Trophoblast cell (in vitro differentiated cells and primary cell): ENCODE measurements at regions not wholly inside any gene's neighbourhood (a gene's known extent, or its start where the extent isn't known, plus 50 kb on each side); places are given as distances from the start of the nearest gene placed in this dataset.
"Not testable (repeated sequence)": the region's sequence is repeated elsewhere in the genome, so short reads cannot be mapped to it uniquely, and the experiment has no call there.

Experiments
- DNase-seq, 2 donors: peaks; one replicate each; pipeline ENCODE4 v3.0.0-alpha.2; 2016
- H2AFZ ChIP-seq: 2 replicates; pipeline ENCODE4 v1.6.1; 2013; ENCODE audit warnings: low read length, moderate library complexity, mild to moderate bottlenecking; ENCODE audit not compliant: insufficient read depth, poor library complexity
- H2AK5ac ChIP-seq: 2 replicates; pipeline ENCODE4 v1.6.1; 2013; ENCODE audit warnings: mild to moderate bottlenecking, low read length
- H2BK120ac ChIP-seq: 2 replicates; pipeline ENCODE4 v1.6.1; 2013; ENCODE audit warnings: low read length, mild to moderate bottlenecking, moderate library complexity; ENCODE audit not compliant: insufficient read depth, poor library complexity
- H2BK12ac ChIP-seq: 2 replicates; pipeline ENCODE4 v1.6.1; 2013; ENCODE audit warnings: mild to moderate bottlenecking, low read length, moderate library complexity
- H2BK5ac ChIP-seq: 2 replicates; pipeline ENCODE4 v1.6.1; 2013; ENCODE audit warnings: low read length, low read depth, moderate library complexity, mild to moderate bottlenecking; ENCODE audit not compliant: poor library complexity
- H3K14ac ChIP-seq: 2 replicates; pipeline ENCODE4 v1.6.1; 2013; ENCODE audit warnings: mild to moderate bottlenecking, low read length
- H3K18ac ChIP-seq: 2 replicates; pipeline ENCODE4 v1.6.1; 2013; ENCODE audit warnings: mild to moderate bottlenecking, low read length
- H3K23ac ChIP-seq: 2 replicates; pipeline ENCODE4 v1.6.1; 2013; ENCODE audit warnings: low read length
- H3K27ac ChIP-seq: 2 replicates; pipeline ENCODE4 v1.5.1; 2013; ENCODE audit warnings: low read depth, mild to moderate bottlenecking, inconsistent platforms, low read length, moderate library complexity
- H3K27me3 ChIP-seq: 2 replicates; pipeline ENCODE4 v1.6.1; 2013; ENCODE audit warnings: inconsistent platforms, mild to moderate bottlenecking, low read length, moderate library complexity; ENCODE audit not compliant: insufficient read depth
- H3K36me3 ChIP-seq, 2 experiments: 1 replicate in 1 of 2; 2 replicates in 1 of 2; pipeline ENCODE4 v1.6.1; 2013; ENCODE audit warnings: low read length in 2 of 2, mild to moderate bottlenecking in 2 of 2, moderate library complexity in 1 of 2; ENCODE audit not compliant: insufficient read depth in 2 of 2, control insufficient read depth in 1 of 2
- H3K4ac ChIP-seq: 2 replicates; pipeline ENCODE4 v1.6.1; 2013; ENCODE audit warnings: low read depth, mild to moderate bottlenecking, low read length, moderate library complexity
- H3K4me1 ChIP-seq, 2 experiments: 1 replicate in 1 of 2; 2 replicates in 1 of 2; pipeline ENCODE4 v1.6.1; 2013; ENCODE audit warnings: low read length in 2 of 2, mild to moderate bottlenecking in 2 of 2, moderate library complexity in 1 of 2; ENCODE audit not compliant: insufficient read depth in 2 of 2, control insufficient read depth in 1 of 2
- H3K4me2 ChIP-seq: 2 replicates; pipeline ENCODE4 v1.6.1; 2013; ENCODE audit warnings: inconsistent platforms, mild to moderate bottlenecking, low read length, moderate library complexity
- H3K4me3 ChIP-seq: 2 replicates; pipeline ENCODE4 v1.5.1; 2013; ENCODE audit warnings: mild to moderate bottlenecking, low read depth, low read length, inconsistent platforms
- H3K79me1 ChIP-seq: one replicate; pipeline ENCODE4 v1.6.1; 2013; ENCODE audit warnings: low read length
- H3K79me2 ChIP-seq: 2 replicates; pipeline ENCODE4 v1.6.1; 2013; ENCODE audit warnings: low read length, mild to moderate bottlenecking; ENCODE audit not compliant: control insufficient read depth, insufficient read depth, poor library complexity
- H3K9ac ChIP-seq: 2 replicates; pipeline ENCODE4 v1.6.1; 2013; ENCODE audit warnings: mild to moderate bottlenecking, low read length
- H3K9me3 ChIP-seq: 2 replicates; pipeline ENCODE4 v1.6.1; 2013; ENCODE audit warnings: low read depth, mild to moderate bottlenecking, control low read depth, inconsistent platforms, low read length; ENCODE audit not compliant: insufficient read depth
- H4K12ac ChIP-seq: 2 replicates; pipeline ENCODE4 v1.6.1; 2013; ENCODE audit warnings: low read depth, mild to moderate bottlenecking, low read length, moderate library complexity
- H4K8ac ChIP-seq: 2 replicates; pipeline ENCODE4 v1.6.1; 2013; ENCODE audit warnings: low read depth, mild to moderate bottlenecking, low read length, moderate library complexity
- H4K91ac ChIP-seq: one replicate; pipeline ENCODE4 v1.6.1; 2013; ENCODE audit warnings: low read depth, mild to moderate bottlenecking, low read length, moderate library complexity
- WGBS: extraction: QIAGEN DNeasy Blood & Tissue Kit; methylation state at CpG from one replicate; pipeline ENCODE4 v1.1.7; 2013; ENCODE audit warnings: missing lambda C conversion rate; ENCODE audit not compliant: insufficient read length, insufficient coverage; ENCODE audit errors: extremely low coverage; 5-methylcytosine and 5-hydroxymethylcytosine counted together

GRCh38 chr2:2580841-2581240, 249.8 kb upstream of the MYT1L start:
- not testable (repeated sequence) for H3K14ac ChIP-seq, H3K79me2 ChIP-seq, H3K9me3 ChIP-seq, H4K12ac ChIP-seq, H2BK12ac ChIP-seq, H3K4me1 ChIP-seq, H3K27ac ChIP-seq, H3K79me1 ChIP-seq, H3K23ac ChIP-seq, H2BK120ac ChIP-seq, H3K18ac ChIP-seq, H3K27me3 ChIP-seq, H3K4me2 ChIP-seq, H3K36me3 ChIP-seq, H2AK5ac ChIP-seq, H3K9ac ChIP-seq, H3K4ac ChIP-seq, H4K8ac ChIP-seq, H2BK5ac ChIP-seq, H2AFZ ChIP-seq, DNase-seq, H3K4me3 ChIP-seq, H4K91ac ChIP-seq
- WGBS, result no CpG with 5 or more reads among the region's 19 CpGs

GRCh38 chr2:2580341-2580740, 249.3 kb upstream of the MYT1L start:
- H4K12ac ChIP-seq, result no peak overlapping the region
- H4K8ac ChIP-seq, result no peak overlapping the region
- H3K4me3 ChIP-seq, result no peak overlapping the region
- H2AK5ac ChIP-seq, result no peak overlapping the region
- H3K23ac ChIP-seq, result no peak overlapping the region
- no peak overlapping the region for H3K27ac ChIP-seq
- no peaks in the 10 kb centered on the region for H3K27me3 ChIP-seq
- H3K18ac ChIP-seq, result no peak overlapping the region
- no peaks in the 10 kb centered on the region for H3K79me2 ChIP-seq
- no peaks in the 10 kb centered on the region for H3K79me1 ChIP-seq
- no peak overlapping the region for H2BK12ac ChIP-seq
- H3K4ac ChIP-seq, result no peak overlapping the region
- peaks cover 2% of the 10 kb centered on the region for H3K9me3 ChIP-seq
- no peak overlapping the region for H3K4me2 ChIP-seq
- WGBS, result no CpG with 5 or more reads among the region's 19 CpGs
- H4K91ac ChIP-seq, result no peak overlapping the region
- no peak overlapping the region for H3K14ac ChIP-seq
- no peak for DNase-seq
- no peaks in the 10 kb centered on the region for H3K4me1 ChIP-seq
- H2AFZ ChIP-seq, result no peak overlapping the region
- no peak overlapping the region for H2BK5ac ChIP-seq
- H3K9ac ChIP-seq, result no peak overlapping the region
- H3K36me3 ChIP-seq, result no peaks in the 10 kb centered on the region
- no peak overlapping the region for H2BK120ac ChIP-seq

- no peak overlapping the region for H2AFZ ChIP-seq
- H3K18ac ChIP-seq, result no peak overlapping the region
- no peak overlapping the region for H3K9ac ChIP-seq
- no peak overlapping the region for H2BK12ac ChIP-seq
- peaks cover 2% of the 10 kb centered on the region for H3K9me3 ChIP-seq
- H3K79me2 ChIP-seq, result no peaks in the 10 kb centered on the region
- no peak overlapping the region for H2BK5ac ChIP-seq
- no peak overlapping the region for H4K8ac ChIP-seq
- no peak for DNase-seq
- H3K79me1 ChIP-seq, result no peaks in the 10 kb centered on the region
- no peak overlapping the region for H3K14ac ChIP-seq
- H3K4me2 ChIP-seq, result no peak overlapping the region
- no peak overlapping the region for H3K23ac ChIP-seq
- no peak overlapping the region for H2BK120ac ChIP-seq
- H3K36me3 ChIP-seq, result no peaks in the 10 kb centered on the region
- H3K4ac ChIP-seq, result no peak overlapping the region
- no peak overlapping the region for H3K27ac ChIP-seq
- H4K12ac ChIP-seq, result no peak overlapping the region
- H3K27me3 ChIP-seq, result no peaks in the 10 kb centered on the region
- H2AK5ac ChIP-seq, result no peak overlapping the region
- H3K4me1 ChIP-seq, result no peaks in the 10 kb centered on the region
- no peak overlapping the region for H4K91ac ChIP-seq
- no peak overlapping the region for H3K4me3 ChIP-seq
- WGBS, result no CpG with 5 or more reads among the region's 8 CpGs
Measured at GRCh38 chr2:2579814-2580213, 248.7 kb upstream of the MYT1L start.

GRCh38 chr2:2577407-2577831, 246.3 kb upstream of the MYT1L start:
- H3K4me1 ChIP-seq, result no peaks in the 10 kb centered on the region
- H3K79me1 ChIP-seq, result no peaks in the 10 kb centered on the region
- no peak overlapping the region for H3K4me2 ChIP-seq
- no peaks in the 10 kb centered on the region for H3K36me3 ChIP-seq
- H3K9me3 ChIP-seq, result peaks cover 20% of the 10 kb centered on the region
- no peaks in the 10 kb centered on the region for H3K27me3 ChIP-seq
- WGBS, result no CpG with 5 or more reads among the region's 17 CpGs
- no peak overlapping the region for H4K8ac ChIP-seq
- no peak overlapping the region for H3K14ac ChIP-seq
- H2BK120ac ChIP-seq, result no peak overlapping the region
- no peak overlapping the region for H3K18ac ChIP-seq
- no peak overlapping the region for H2AFZ ChIP-seq
- H2BK12ac ChIP-seq, result no peak overlapping the region
- no peak overlapping the region for H3K9ac ChIP-seq
- no peak overlapping the region for H3K27ac ChIP-seq
- H3K23ac ChIP-seq, result no peak overlapping the region
- no peak overlapping the region for H3K4me3 ChIP-seq
- H3K4ac ChIP-seq, result no peak overlapping the region
- no peak overlapping the region for H4K12ac ChIP-seq
- H2BK5ac ChIP-seq, result no peak overlapping the region
- no peak overlapping the region for H2AK5ac ChIP-seq
- DNase-seq, result no peak
- no peak overlapping the region for H4K91ac ChIP-seq
- no peaks in the 10 kb centered on the region for H3K79me2 ChIP-seq
